Upper lobe of left lung (tissue), 6 donors: ENCODE measurements at regions not wholly inside any gene's neighbourhood (a gene's known extent, or its start where the extent isn't known, plus 50 kb on each side); places are given as distances from the start of the nearest gene placed in this dataset.
"Not testable (repeated sequence)": the region's sequence is repeated elsewhere in the genome, so short reads cannot be mapped to it uniquely, and the experiment has no call there.

Experiments used
- ATAC-seq, 2 donors: fragments of 200-7000 bp; cut with Tn5 transposase; one replicate each; pipeline ENCODE4 v1.9.1; 2022; ENCODE audit warnings: mild to moderate bottlenecking in 2 of 2, moderate library complexity in 2 of 2; ENCODE audit not compliant: low FRiP score in 2 of 2
- DNase-seq, 2 donors: peaks; one replicate each; pipeline ENCODE4 v3.0.0-alpha.2; 2019 to 2020
- H3K27ac ChIP-seq, 4 donors: fragments of 200-600 bp; sonication (generic); one replicate each; pipeline ENCODE4 v1.5.1; 2016 to 2019
- H3K27me3 ChIP-seq, 4 donors: fragments of 200-600 bp; sonication (generic); one replicate each; pipeline ENCODE4 v1.5.1; 2017 to 2019
- H3K36me3 ChIP-seq, 4 donors: fragments of 200-600 bp; sonication (generic); one replicate each; pipeline ENCODE4 v1.5.1; 2016 to 2019
- H3K4me1 ChIP-seq, 4 donors: fragments of 200-600 bp; sonication (generic); one replicate each; pipeline ENCODE4 v1.5.1; 2018 to 2019
- H3K4me3 ChIP-seq, 4 donors: fragments of 200-600 bp; sonication (generic); one replicate each; pipeline ENCODE4 v1.5.1; 2017 to 2019; ENCODE audit warnings: mild to moderate bottlenecking in 2 of 4, moderate library complexity in 1 of 4
- H3K9me3 ChIP-seq, 4 donors: fragments of 200-600 bp; sonication (generic); one replicate each; pipeline ENCODE4 v1.5.1; 2018 to 2019
- EP300 ChIP-seq, 4 donors: sonication (generic); formaldehyde crosslinking; IDR thresholded peaks; one replicate each; pipeline ENCODE4 v1.5.1; 2017; ENCODE audit warnings: antibody characterized with exemption in 4 of 4, control low read depth in 2 of 4
- POLR2A ChIP-seq, 4 donors: fragments of 450-650 bp; IDR thresholded peaks; one replicate each; pipeline ENCODE4 v1.5.1; 2016 to 2017; ENCODE audit warnings: antibody characterized with exemption in 4 of 4, mild to moderate bottlenecking in 2 of 4
- POLR2AphosphoS5 ChIP-seq, 2 donors: sonication (generic); formaldehyde crosslinking; IDR thresholded peaks; one replicate each; pipeline ENCODE4 v1.5.1; 2017; ENCODE audit warnings: antibody characterized with exemption in 2 of 2
- WGBS, 2 donors: methylation state at CpG; one replicate each; pipeline ENCODE4 v1.1.5; 2017 to 2018; 5-methylcytosine and 5-hydroxymethylcytosine counted together
- TF ChIP-seq, protein P1 (sequence below), 6 experiments: fragments of 450-650 bp in 4 of 6; fragments of 200-600 bp in 2 of 6; sonication (generic) in 2 of 6; IDR thresholded peaks; one replicate each; pipeline ENCODE4 v1.5.1; 2016 to 2019; ENCODE audit warnings: antibody characterized with exemption in 6 of 6
- donor health status: DM: no; HTN: no; CAD: no; lungs with moderate emphysema.
- donor health status: DM: no; HTN: yes; CAD: no; lungs with severe emphysema.

DNA sequence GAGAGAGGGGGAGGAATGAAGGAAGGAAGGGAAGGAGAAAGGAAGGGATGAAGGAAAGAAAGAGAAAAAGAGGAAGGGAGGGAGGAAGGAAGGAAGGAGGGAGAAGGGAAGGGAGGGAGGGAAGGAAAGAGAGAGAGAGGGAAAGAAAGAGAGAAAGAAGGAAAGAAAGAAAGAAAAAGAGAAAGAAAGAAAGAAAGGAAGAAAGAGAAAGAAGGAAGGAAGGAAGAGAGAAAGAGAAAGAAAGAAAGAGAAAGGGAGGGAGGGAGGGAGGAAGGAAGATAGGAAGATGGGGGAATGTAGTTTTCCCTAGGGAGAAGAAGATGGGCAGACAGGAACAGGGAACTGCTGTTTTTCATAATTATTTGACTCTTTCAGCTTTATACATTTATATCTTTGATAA lies 115.1 kb upstream of the CXADR start:
- Histone ChIP-seq H3K27ac (no peak overlapping the region), H3K4me3 (no peak overlapping the region), H3K9me3 (no peaks in the 10 kb centered on the region), H3K36me3 (no peaks in the 10 kb centered on the region), H3K4me1 (no peaks in the 10 kb centered on the region), H3K27me3 (no peaks in the 10 kb centered on the region)
- no peak for DNase-seq
- no peak for TF ChIP-seq POLR2AphosphoS5 (IDR thresholded peaks at IDR 0.05)
- TF ChIP-seq POLR2A (IDR thresholded peaks at IDR 0.05), result no peak
- TF ChIP-seq, protein P1, sequence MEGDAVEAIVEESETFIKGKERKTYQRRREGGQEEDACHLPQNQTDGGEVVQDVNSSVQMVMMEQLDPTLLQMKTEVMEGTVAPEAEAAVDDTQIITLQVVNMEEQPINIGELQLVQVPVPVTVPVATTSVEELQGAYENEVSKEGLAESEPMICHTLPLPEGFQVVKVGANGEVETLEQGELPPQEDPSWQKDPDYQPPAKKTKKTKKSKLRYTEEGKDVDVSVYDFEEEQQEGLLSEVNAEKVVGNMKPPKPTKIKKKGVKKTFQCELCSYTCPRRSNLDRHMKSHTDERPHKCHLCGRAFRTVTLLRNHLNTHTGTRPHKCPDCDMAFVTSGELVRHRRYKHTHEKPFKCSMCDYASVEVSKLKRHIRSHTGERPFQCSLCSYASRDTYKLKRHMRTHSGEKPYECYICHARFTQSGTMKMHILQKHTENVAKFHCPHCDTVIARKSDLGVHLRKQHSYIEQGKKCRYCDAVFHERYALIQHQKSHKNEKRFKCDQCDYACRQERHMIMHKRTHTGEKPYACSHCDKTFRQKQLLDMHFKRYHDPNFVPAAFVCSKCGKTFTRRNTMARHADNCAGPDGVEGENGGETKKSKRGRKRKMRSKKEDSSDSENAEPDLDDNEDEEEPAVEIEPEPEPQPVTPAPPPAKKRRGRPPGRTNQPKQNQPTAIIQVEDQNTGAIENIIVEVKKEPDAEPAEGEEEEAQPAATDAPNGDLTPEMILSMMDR (IDR thresholded peaks at IDR 0.05), result no peak
- TF ChIP-seq EP300 (IDR thresholded peaks at IDR 0.05), result no peak
- no peak for ATAC-seq

GRCh38 chr21:17398954-17399353 lies 113.9 kb upstream of the CXADR start:
- H3K27ac ChIP-seq, H3K36me3 ChIP-seq, DNase-seq, ATAC-seq, H3K4me3 ChIP-seq, H3K9me3 ChIP-seq, H3K4me1 ChIP-seq, H3K27me3 ChIP-seq: not testable (repeated sequence)
- WGBS, 2 donors, result 84 to 88% methylated on average over 4 of the region's 4 CpGs

- H3K36me3 ChIP-seq, result no peaks in the 10 kb centered on the region
- no peaks in the 10 kb centered on the region for H3K27me3 ChIP-seq
- no peak overlapping the region for H3K4me3 ChIP-seq
- no peaks in the 10 kb centered on the region for H3K9me3 ChIP-seq
- WGBS, 2 donors, result 49 to 53% methylated on average over 3 of the region's 3 CpGs
- no peaks in the 10 kb centered on the region for H3K4me1 ChIP-seq
- ATAC-seq, result no peak
- no peak for DNase-seq
- no peak overlapping the region for H3K27ac ChIP-seq
- TF ChIP-seq POLR2A (IDR thresholded peaks at IDR 0.05) (no peak), POLR2AphosphoS5 (IDR thresholded peaks at IDR 0.05) (no peak), EP300 (IDR thresholded peaks at IDR 0.05) (no peak)
- TF ChIP-seq, protein P1 (IDR thresholded peaks at IDR 0.05), result no peak
These were observed 109.9 kb upstream of the CXADR start for GRCh38 chr21:17402937-17403336.

GRCh38 chr21:17406202-17406601 lies 106.6 kb upstream of the CXADR start:
- no peaks in the 10 kb centered on the region for H3K9me3 ChIP-seq
- H3K27me3 ChIP-seq, result no peaks in the 10 kb centered on the region
- ATAC-seq, result no peak
- H3K36me3 ChIP-seq, result no peaks in the 10 kb centered on the region
- WGBS, 2 donors, result 73 to 87% methylated on average over 4 of the region's 4 CpGs
- no peak for TF ChIP-seq POLR2A (IDR thresholded peaks at IDR 0.05)
- no peak overlapping the region for H3K4me3 ChIP-seq
- H3K4me1 ChIP-seq, result no peaks in the 10 kb centered on the region
- H3K27ac ChIP-seq, result no peak overlapping the region
- no peak for DNase-seq

DNA sequence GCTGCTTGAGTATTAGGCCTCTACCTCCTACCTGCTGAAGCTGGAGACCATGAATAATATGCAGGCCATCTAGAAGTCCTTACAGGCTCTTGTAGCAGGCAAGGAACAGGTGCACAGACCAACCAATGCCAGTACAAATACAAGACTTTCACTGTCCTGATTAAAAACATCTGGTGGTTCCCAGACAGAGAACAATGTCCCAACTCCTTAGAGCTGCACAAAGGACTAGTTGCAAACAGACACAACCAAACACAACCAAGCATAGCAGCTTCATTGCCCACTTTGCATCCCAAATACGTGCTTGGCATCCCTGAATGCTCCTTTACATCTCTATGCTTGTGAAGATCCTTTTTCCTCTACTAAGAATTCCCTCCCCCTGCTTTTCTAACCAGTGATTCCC lies 98.1 kb upstream of the CXADR start:
- WGBS, 2 donors, result 70 to 81% methylated on average over 1 of the region's 1 CpG
- no peak overlapping the region for H3K4me3 ChIP-seq
- H3K9me3 ChIP-seq, result no peaks in the 10 kb centered on the region
- no peak overlapping the region for H3K27ac ChIP-seq
- TF ChIP-seq POLR2A (IDR thresholded peaks at IDR 0.05) (no peak), POLR2AphosphoS5 (IDR thresholded peaks at IDR 0.05) (no peak), EP300 (IDR thresholded peaks at IDR 0.05) (no peak)
- TF ChIP-seq, protein P1 (IDR thresholded peaks at IDR 0.05), result no peak
- no peaks in the 10 kb centered on the region for H3K27me3 ChIP-seq
- ATAC-seq (no peak), DNase-seq (no peak)
- H3K4me1 ChIP-seq, result no peaks in the 10 kb centered on the region
- no peaks in the 10 kb centered on the region for H3K36me3 ChIP-seq

GRCh38 chr21:17416139-17416538 lies 96.7 kb upstream of the CXADR start:
- ATAC-seq (no peak), DNase-seq (no peak)
- Histone ChIP-seq H3K9me3 (no peaks in the 10 kb centered on the region), H3K4me3 (no peak overlapping the region), H3K36me3 (no peaks in the 10 kb centered on the region), H3K27ac (no peak overlapping the region), H3K27me3 (no peaks in the 10 kb centered on the region), H3K4me1 (no peaks in the 10 kb centered on the region)
- WGBS, 2 donors, result 54 to 59% methylated on average over 2 of the region's 2 CpGs
- TF ChIP-seq EP300 (IDR thresholded peaks at IDR 0.05), result no peak
- no peak for TF ChIP-seq POLR2A (IDR thresholded peaks at IDR 0.05)
- TF ChIP-seq, protein P1 (IDR thresholded peaks at IDR 0.05), result no peak
- no peak for TF ChIP-seq POLR2AphosphoS5 (IDR thresholded peaks at IDR 0.05)
